Left lung (tissue), 4 donors: ENCODE measurements at regions not wholly inside any gene's neighbourhood (a gene's known extent, or its start where the extent isn't known, plus 50 kb on each side); places are given as distances from the start of the nearest gene placed in this dataset.

Experiments used
- ATAC-seq: fragments of 200-7000 bp; cut with Tn5 transposase; one replicate; pipeline ENCODE4 v1.9.1; 2020; ENCODE audit warnings: moderate library complexity
- DNase-seq, 4 donors: peaks; one replicate each; pipeline ENCODE4 v3.0.0-alpha.2; 2013 to 2020
- H3K27ac ChIP-seq, 2 donors: fragments of 200-600 bp; sonication (generic) in 1 of 2; one replicate each; pipeline versions ENCODE4 v1.5.0 to v1.8.0; 2020 to 2021
- H3K27me3 ChIP-seq, 2 donors: fragments of 200-600 bp; sonication (generic) in 1 of 2; one replicate each; pipeline versions ENCODE4 v1.5.0 to v1.8.0; 2020 to 2021
- H3K36me3 ChIP-seq, 2 donors: fragments of 200-600 bp; sonication (generic) in 1 of 2; one replicate each; pipeline versions ENCODE4 v1.5.0 to v1.8.0; 2020 to 2021
- H3K4me1 ChIP-seq, 2 donors: fragments of 200-600 bp; one replicate each; pipeline ENCODE4 v1.8.0; 2021
- H3K4me3 ChIP-seq, 2 donors: fragments of 200-600 bp; sonication (generic) in 1 of 2; one replicate each; pipeline versions ENCODE4 v1.5.0 to v1.8.0; 2020 to 2021; ENCODE audit warnings: mild to moderate bottlenecking in 1 of 2
- H3K9me3 ChIP-seq, 2 donors: fragments of 200-600 bp; sonication (generic) in 1 of 2; one replicate each; pipeline versions ENCODE4 v1.5.0 to v1.8.0; 2020 to 2021
- CTCF ChIP-seq, 2 donors: fragments of 200-600 bp; sonication (generic) in 1 of 2; IDR thresholded peaks; one replicate each; pipeline versions ENCODE4 v1.5.0 to v1.8.0; 2021; ENCODE audit warnings: antibody characterized with exemption in 2 of 2
- intact Hi-C, 2 donors: fragments of 100-400 bp; cut with DNase I; formaldehyde crosslinking; loops; one replicate each; pipeline versions ENCODE4 v1.11.2 to v1.14.2; 2022
- donor health status: DM: no; HTN: yes; CAD: no.
- donor health status: DM: no; HTN: no; CAD: no.

GRCh38 chr4:121448231-121448630, 67.4 kb upstream of the QRFPR start:
- Histone ChIP-seq H3K4me3 (no peak overlapping the region), H3K27ac (no peak overlapping the region), H3K9me3 (peaks cover 0 to 4% of the 10 kb centered on the region in 2 donors), H3K36me3 (no peaks in the 10 kb centered on the region), H3K4me1 (no peaks in the 10 kb centered on the region), H3K27me3 (no peaks in the 10 kb centered on the region)
- DNase-seq (no peak), ATAC-seq (no peak)
- intact Hi-C loops, result no loop called here
- TF ChIP-seq CTCF (IDR thresholded peaks at IDR 0.05), result no peak

GRCh38 chr4:121439669-121440068, 58.9 kb upstream of the QRFPR start:
- DNase-seq, result no peak
- Histone ChIP-seq H3K9me3 (peaks cover 0 to 37% of the 10 kb centered on the region in 2 donors), H3K4me1 (no peaks in the 10 kb centered on the region), H3K27me3 (no peaks in the 10 kb centered on the region), H3K27ac (no peak overlapping the region), H3K36me3 (no peaks in the 10 kb centered on the region), H3K4me3 (no peak overlapping the region)
- no peak for ATAC-seq
- intact Hi-C loops, result no loop called here
- no peak for TF ChIP-seq CTCF (IDR thresholded peaks at IDR 0.05)
